Activated CD4-positive, alpha-beta T cell treated with anti-CD3 and anti-CD28 coated beads for 36 hours (primary cell): ENCODE measurements at regions not wholly inside any gene's neighbourhood (a gene's known extent, or its start where the extent isn't known, plus 50 kb on each side); places are given as distances from the start of the nearest gene placed in this dataset.

Experiments used
- ATAC-seq: fragments of 200-7000 bp; cut with Tn5 transposase; one replicate; pipeline ENCODE4 v1.10.0; 2021; ENCODE audit warnings: mild to moderate bottlenecking, moderate library complexity
- CTCF ChIA-PET: fragments of 350-600 bp; sonication (Branson Sonifier 250); formaldehyde crosslinking; loops from one replicate; lab custom pipeline; 2021; ENCODE audit warnings: antibody characterized with exemption; lab: Charles Lee
- POLR2A ChIA-PET: fragments of 350-600 bp; sonication (Branson Sonifier 250); formaldehyde crosslinking; loops from one replicate; lab custom pipeline; 2021; ENCODE audit warnings: antibody characterized with exemption, inconsistent platforms; lab: Charles Lee
- DNase-seq: peaks from one replicate; pipeline ENCODE4 v3.0.0-alpha.2; 2020
- H3K27ac Mint-ChIP-seq: one replicate; pipeline ENCODE4 v1.8.0; 2021; ENCODE audit warnings: mixed read lengths
- H3K27me3 Mint-ChIP-seq: one replicate; pipeline ENCODE4 v1.8.0; 2021; ENCODE audit warnings: mixed read lengths
- H3K36me3 Mint-ChIP-seq: one replicate; pipeline ENCODE4 v1.8.0; 2021; ENCODE audit warnings: low read depth, mixed read lengths
- H3K4me1 Mint-ChIP-seq: one replicate; pipeline ENCODE4 v1.8.0; 2021; ENCODE audit warnings: mixed read lengths
- H3K4me3 Mint-ChIP-seq: one replicate; pipeline ENCODE4 v1.8.0; 2021; ENCODE audit warnings: mild to moderate bottlenecking, moderate library complexity, mixed read lengths
- H3K9me3 Mint-ChIP-seq: one replicate; pipeline ENCODE4 v1.8.0; 2021; ENCODE audit warnings: low read depth, mixed read lengths
- intact Hi-C, 2 experiments: fragments of 100-400 bp; cut with DNase I in 1 of 2; cut with micrococcal nuclease in 1 of 2; formaldehyde crosslinking; loops; one replicate each; pipeline versions ENCODE4 v1.14.2 to v1.15.1; 2022 to 2024; cut with DNase I, micrococcal nuclease

GRCh38 chr4:158005021-158005420 lies 167.8 kb downstream of the GASK1B start:
- Mint-ChIP-seq H3K27ac (no peak overlapping the region), H3K9me3 (no peaks in the 10 kb centered on the region), H3K4me3 (no peak overlapping the region), H3K27me3 (peaks cover 9% of the 10 kb centered on the region), H3K36me3 (no peaks in the 10 kb centered on the region), H3K4me1 (no peaks in the 10 kb centered on the region)
- ATAC-seq: no peak
- CTCF ChIA-PET: interaction anchor here (0.6 to 1.8 kb wide), 2 partner anchors 9 to 167 kb away, joined by 3 to 4 read pairs; no protein-coding TSS in a partner anchor
- intact Hi-C loops: no loop called here
- POLR2A ChIA-PET: no interaction called here
- no peak for DNase-seq

GRCh38 chr4:158004101-158004500 lies 168.7 kb downstream of the GASK1B start:
- no peak for DNase-seq
- ChIA-PET POLR2A (no interaction called here), CTCF (interaction anchor here (1.8 kb wide), 1 partner anchor 10 kb away, joined by 4 read pairs; no protein-coding TSS in a partner anchor)
- peaks cover 8% of the 10 kb centered on the region for H3K27me3 Mint-ChIP-seq
- ATAC-seq: no peak
- no peak overlapping the region for H3K4me3 Mint-ChIP-seq
- H3K27ac Mint-ChIP-seq: no peak overlapping the region
- no peaks in the 10 kb centered on the region for H3K9me3 Mint-ChIP-seq
- no peaks in the 10 kb centered on the region for H3K36me3 Mint-ChIP-seq
- intact Hi-C loops: no loop called here
- no peaks in the 10 kb centered on the region for H3K4me1 Mint-ChIP-seq

GRCh38 chr4:158003212-158003611 lies 169.6 kb downstream of the GASK1B start:
- ATAC-seq (no peak), DNase-seq (no peak)
- no peak overlapping the region for H3K27ac Mint-ChIP-seq
- no peaks in the 10 kb centered on the region for H3K4me1 Mint-ChIP-seq
- no peak overlapping the region for H3K4me3 Mint-ChIP-seq
- ChIA-PET POLR2A (no interaction called here), CTCF (interaction anchor here (0.6 to 1.8 kb wide), 2 partner anchors 11 to 586 kb away, joined by 3 to 4 read pairs; no protein-coding TSS in a partner anchor)
- H3K36me3 Mint-ChIP-seq: no peaks in the 10 kb centered on the region
- intact Hi-C loops: no loop called here
- H3K9me3 Mint-ChIP-seq: no peaks in the 10 kb centered on the region
- H3K27me3 Mint-ChIP-seq: peaks cover 8% of the 10 kb centered on the region

DNA sequence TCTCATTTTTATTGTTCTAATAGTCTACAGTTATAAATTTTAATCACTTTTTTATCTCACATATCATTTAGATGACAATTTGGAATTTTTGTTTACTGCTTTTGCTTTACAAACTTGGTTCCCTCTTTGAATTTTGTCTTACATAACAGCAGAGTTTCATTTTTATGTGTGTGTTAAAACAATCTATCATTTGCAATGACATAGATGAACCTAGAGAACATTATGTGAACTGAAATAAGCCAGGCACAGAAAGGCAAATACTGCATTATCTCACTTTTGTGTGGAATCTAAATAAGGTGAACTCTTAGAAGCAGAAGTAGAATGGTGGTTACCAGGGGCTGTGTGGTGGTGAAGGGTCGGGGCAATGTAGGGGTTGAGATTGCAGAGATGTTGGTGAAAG lies 170.7 kb downstream of the GASK1B start:
- Mint-ChIP-seq H3K27ac (no peak overlapping the region), H3K4me1 (no peaks in the 10 kb centered on the region)
- intact Hi-C loops: no loop called here

DNA sequence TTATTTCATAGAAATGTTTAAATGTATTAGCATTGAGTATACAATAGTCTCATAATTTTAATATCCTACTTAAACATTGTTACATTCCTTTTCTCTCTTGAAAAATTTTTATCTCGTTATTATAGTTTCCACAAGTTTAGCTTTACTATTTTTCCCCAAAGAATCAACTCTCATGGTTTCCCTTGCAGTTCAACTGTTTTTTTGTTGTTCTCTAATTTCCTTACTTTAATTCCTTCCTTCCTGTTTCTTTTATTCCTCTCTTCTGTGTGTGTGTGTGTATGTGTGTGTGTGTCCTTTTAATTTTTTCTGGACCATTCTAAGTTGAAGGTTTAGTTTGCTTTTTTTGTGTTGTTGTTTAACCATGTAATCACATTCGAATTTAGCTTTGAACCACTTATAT lies 171.1 kb downstream of the GASK1B start:
- ChIA-PET POLR2A (no interaction called here), CTCF (no interaction called here)
- Mint-ChIP-seq H3K4me3 (no peak overlapping the region), H3K36me3 (no peaks in the 10 kb centered on the region), H3K4me1 (no peaks in the 10 kb centered on the region), H3K27me3 (peaks cover 8% of the 10 kb centered on the region), H3K27ac (no peak overlapping the region), H3K9me3 (no peaks in the 10 kb centered on the region)
- ATAC-seq: no peak
- DNase-seq: no peak
- intact Hi-C loops: no loop called here

More for the DNA sequence above, 170.7 kb downstream of the GASK1B start:
- Mint-ChIP-seq H3K36me3 (no peaks in the 10 kb centered on the region), H3K4me3 (no peak overlapping the region), H3K27me3 (peaks cover 8% of the 10 kb centered on the region), H3K9me3 (no peaks in the 10 kb centered on the region)
- DNase-seq: no peak
- no peak for ATAC-seq
- CTCF ChIA-PET: no interaction called here
- POLR2A ChIA-PET: no interaction called here

- ChIA-PET CTCF (no interaction called here), POLR2A (no interaction called here)
- Mint-ChIP-seq H3K9me3 (no peaks in the 10 kb centered on the region), H3K27ac (no peak overlapping the region), H3K27me3 (peaks cover 8% of the 10 kb centered on the region), H3K4me1 (no peaks in the 10 kb centered on the region), H3K4me3 (no peak overlapping the region), H3K36me3 (no peaks in the 10 kb centered on the region)
- intact Hi-C loops: no loop called here
- DNase-seq: no peak
- no peak for ATAC-seq
These were observed 173.1 kb downstream of the GASK1B start for GRCh38 chr4:157999723-158000122.

DNA sequence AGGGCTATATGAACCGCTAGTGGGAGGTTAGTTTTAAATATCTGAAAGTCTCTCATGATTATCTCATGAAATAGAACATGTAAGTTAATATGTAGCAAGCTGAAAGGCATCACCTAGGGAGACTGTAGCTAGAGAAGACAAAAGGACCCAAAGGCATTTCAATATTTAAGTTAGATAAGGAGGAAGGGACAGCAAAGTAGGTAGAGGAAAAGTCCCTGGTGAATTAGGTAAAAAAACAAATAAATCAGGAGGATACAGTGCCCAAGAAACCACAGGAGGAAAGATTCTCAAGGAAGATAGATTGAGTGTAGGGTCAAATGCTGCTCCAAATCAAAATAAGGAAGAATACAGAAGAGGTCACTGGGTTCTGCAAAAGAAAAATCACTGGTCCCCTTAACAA lies 175.5 kb downstream of the GASK1B start:
- POLR2A ChIA-PET: no interaction called here

DNA sequence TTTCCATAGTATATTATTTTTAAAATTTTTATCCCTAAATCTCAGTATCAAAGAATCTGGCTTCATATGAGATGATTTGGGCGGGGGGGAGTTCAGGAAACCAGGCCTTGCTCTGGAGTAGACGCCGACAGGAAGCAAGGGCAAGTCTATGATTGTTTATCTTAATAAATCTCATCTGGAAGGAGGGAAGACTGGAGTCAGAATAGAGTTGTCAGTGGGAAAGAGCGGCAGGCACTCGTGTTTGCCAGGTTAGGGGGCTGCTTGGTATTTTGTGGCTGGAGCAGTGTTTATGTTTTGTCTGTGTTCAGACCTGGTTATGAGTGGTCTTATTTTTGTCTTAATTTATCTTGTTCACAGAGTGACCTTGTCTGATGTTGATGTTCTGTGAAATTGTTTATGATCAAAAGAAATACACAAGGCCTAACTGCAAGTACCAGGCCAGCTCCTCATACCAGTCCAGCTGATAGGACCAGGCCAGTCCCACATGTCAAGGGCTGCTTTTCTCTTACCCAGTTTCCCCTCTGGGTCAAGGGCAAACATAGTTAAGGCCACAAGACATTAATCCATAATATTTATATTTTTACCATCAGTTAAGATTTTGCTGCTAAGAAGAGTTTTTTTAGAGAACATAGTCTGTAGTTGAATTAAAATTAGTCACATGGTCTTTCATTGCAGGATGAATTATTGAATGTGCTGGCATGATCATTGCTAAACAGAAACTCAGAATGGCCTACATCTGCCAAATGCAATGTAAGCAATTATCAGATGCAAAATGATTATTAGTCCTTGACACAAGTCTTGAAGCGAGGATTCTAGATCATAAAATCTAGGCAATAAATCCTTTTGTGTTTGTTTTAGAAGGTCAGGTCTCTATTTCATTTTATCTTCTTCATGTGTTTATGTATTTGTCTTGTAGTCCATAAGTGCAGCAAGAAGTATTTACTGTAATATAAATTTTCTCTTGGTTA lies 176.5 kb downstream of the GASK1B start:
- POLR2A ChIA-PET: no interaction called here
- H3K4me1 Mint-ChIP-seq: no peaks in the 10 kb centered on the region
- H3K36me3 Mint-ChIP-seq: no peaks in the 10 kb centered on the region
- CTCF ChIA-PET: no interaction called here
- DNase-seq: no peak
- no peak for ATAC-seq
- no peak overlapping the region for H3K4me3 Mint-ChIP-seq
- no peak overlapping the region for H3K27ac Mint-ChIP-seq
- peaks cover 4% of the 10 kb centered on the region for H3K27me3 Mint-ChIP-seq
- H3K9me3 Mint-ChIP-seq: no peaks in the 10 kb centered on the region
- intact Hi-C loops: no loop called here

More for the DNA sequence above, 175.5 kb downstream of the GASK1B start:
- H3K4me3 Mint-ChIP-seq: no peak overlapping the region
- intact Hi-C loops: no loop called here
- DNase-seq: no peak
- CTCF ChIA-PET: no interaction called here
- no peaks in the 10 kb centered on the region for H3K4me1 Mint-ChIP-seq
- H3K9me3 Mint-ChIP-seq: no peaks in the 10 kb centered on the region
- H3K27me3 Mint-ChIP-seq: peaks cover 5% of the 10 kb centered on the region
- no peak overlapping the region for H3K27ac Mint-ChIP-seq
- H3K36me3 Mint-ChIP-seq: no peaks in the 10 kb centered on the region
- ATAC-seq: no peak

DNA sequence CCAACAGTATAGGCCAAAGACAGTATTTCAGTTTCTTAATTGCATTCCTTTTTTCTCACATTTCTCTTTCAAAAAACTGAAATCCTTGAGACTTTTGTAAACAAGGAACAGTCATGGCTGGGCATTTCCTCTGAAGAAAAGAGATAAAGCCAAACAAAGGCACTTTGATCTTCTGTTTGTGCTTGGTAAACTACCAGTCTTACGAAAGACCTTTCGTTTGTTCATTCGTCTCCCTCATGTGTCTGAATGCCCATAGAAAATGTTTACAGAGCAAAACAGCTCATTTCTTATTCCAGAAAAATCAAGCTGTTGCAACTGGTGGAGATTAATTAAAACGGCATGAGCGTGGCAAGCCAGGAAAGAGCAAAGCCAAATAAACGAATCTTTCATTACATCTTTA lies 178.0 kb downstream of the GASK1B start:
- intact Hi-C loops: loop anchor here in 1 of 2 experiments (5.0 kb wide), 1 partner anchor 632 kb away; no protein-coding TSS in a partner anchor
- Mint-ChIP-seq H3K36me3 (no peaks in the 10 kb centered on the region), H3K4me3 (no peak overlapping the region), H3K4me1 (no peaks in the 10 kb centered on the region), H3K27me3 (no peaks in the 10 kb centered on the region), H3K9me3 (no peaks in the 10 kb centered on the region), H3K27ac (no peak overlapping the region)
- CTCF ChIA-PET: interaction anchor here (0.5 to 1.1 kb wide), 2 partner anchors 177 to 260 kb away, joined by 3 to 4 read pairs; no protein-coding TSS in a partner anchor
- POLR2A ChIA-PET: no interaction called here
- ATAC-seq (no peak), DNase-seq (no peak)

DNA sequence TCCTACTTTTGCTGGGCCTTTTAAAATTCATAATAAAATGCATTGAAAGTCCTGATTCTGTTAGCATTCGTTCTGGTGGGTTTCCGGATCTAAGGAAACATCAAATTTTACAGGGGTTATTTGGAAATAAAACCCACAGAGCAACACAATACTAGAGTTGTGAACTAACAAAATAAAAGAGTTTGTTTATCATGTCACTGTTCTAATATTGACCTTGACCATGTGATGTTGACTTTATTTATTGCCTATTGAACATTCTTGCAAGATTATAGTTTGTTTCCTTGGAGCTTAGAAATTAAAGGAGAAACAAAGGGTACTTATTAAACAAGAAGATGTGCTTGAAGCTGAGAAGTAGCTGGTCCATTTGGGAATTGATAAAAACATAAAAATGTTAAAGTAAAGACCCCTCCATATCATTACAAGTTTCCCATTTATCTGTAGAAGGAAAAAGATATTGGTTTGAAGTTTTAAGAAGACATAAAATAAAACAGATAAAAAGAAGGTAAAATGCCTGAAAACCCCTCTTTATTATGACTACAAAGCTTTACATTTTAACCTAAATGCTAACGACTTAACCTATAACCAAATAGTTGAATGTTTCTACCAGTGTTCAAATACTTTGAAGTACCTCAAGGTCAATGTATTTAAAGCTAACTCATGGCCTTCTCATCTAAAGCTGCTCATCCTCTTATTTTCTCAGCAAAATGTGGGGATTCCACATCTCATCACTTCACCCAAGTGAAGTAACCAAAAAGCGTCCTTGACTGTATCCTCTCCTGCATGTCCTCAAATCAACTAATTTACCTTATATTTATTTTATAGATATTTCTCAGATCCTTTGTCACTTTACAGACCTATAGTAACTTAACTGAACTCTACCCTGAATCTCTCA lies 179.6 kb downstream of the GASK1B start:
- H3K27ac Mint-ChIP-seq: no peak overlapping the region
- CTCF ChIA-PET: interaction anchor here (0.5 to 1.3 kb wide), 5 partner anchors 19 to 660 kb away, joined by 3 to 7 read pairs (median 4); no protein-coding TSS in a partner anchor
- DNase-seq (no peak), ATAC-seq (no peak)
- no peaks in the 10 kb centered on the region for H3K36me3 Mint-ChIP-seq
- no peaks in the 10 kb centered on the region for H3K27me3 Mint-ChIP-seq
- no peaks in the 10 kb centered on the region for H3K9me3 Mint-ChIP-seq
- POLR2A ChIA-PET: no interaction called here
- no peaks in the 10 kb centered on the region for H3K4me1 Mint-ChIP-seq
- no peak overlapping the region for H3K4me3 Mint-ChIP-seq
- intact Hi-C loops: loop anchor here (1.0 to 5.0 kb wide), 4 partner anchors 179 to 634 kb away; no protein-coding TSS in a partner anchor

DNA sequence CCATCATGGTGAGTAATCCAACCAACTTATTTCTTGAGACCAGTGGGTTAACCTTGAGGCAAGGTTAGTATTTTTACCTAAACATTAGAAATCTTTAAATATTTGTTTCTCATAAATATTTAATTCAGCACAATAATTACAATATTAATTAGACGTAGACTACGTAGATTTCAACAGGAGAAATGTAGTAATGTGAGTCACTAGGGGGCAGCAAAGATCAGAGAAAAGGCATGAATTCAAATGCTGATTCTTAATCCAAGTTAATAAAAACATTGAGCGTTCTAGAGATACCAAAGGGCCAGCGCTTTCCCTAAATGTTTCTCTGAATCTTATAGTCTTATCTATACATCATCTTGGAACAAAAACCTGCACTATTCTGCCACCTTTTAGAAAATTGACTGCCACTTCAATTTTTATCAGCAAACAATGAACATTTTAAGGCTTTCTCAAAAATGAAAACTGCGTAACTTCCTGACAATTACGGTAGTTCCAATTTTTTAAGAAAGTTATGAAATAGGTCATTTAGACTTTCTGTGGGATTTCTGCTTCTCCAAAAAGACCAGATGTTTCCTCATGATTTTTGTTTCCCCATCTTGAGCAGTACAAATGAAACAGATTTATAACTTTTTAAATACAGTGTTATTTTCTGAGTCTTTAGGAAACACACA lies 180.7 kb downstream of the GASK1B start:
- no peak for ATAC-seq
- ChIA-PET POLR2A (no interaction called here), CTCF (no interaction called here)
- no peaks in the 10 kb centered on the region for H3K36me3 Mint-ChIP-seq
- no peak overlapping the region for H3K4me3 Mint-ChIP-seq
- DNase-seq: peak; percentile 26
- intact Hi-C loops: loop anchor here (1.0 to 5.0 kb wide), 4 partner anchors 180 to 635 kb away; no protein-coding TSS in a partner anchor
- H3K4me1 Mint-ChIP-seq: no peaks in the 10 kb centered on the region
- H3K9me3 Mint-ChIP-seq: no peaks in the 10 kb centered on the region
- no peak overlapping the region for H3K27ac Mint-ChIP-seq
- no peaks in the 10 kb centered on the region for H3K27me3 Mint-ChIP-seq
